HG03097 (cell line): ENCODE measurements at regions not wholly inside any gene's neighbourhood (a gene's known extent, or its start where the extent isn't known, plus 50 kb on each side); places are given as distances from the start of the nearest gene placed in this dataset.

Source experiments
- ATAC-seq: cut with Tn5 transposase; IDR thresholded peaks from one replicate; pipeline ENCODE4 v1.9.1; 2021; ENCODE audit not compliant: unreplicated experiment, low FRiP score

GRCh38 chr15:47607695-47608094, 109.6 kb upstream of the SEMA6D start:
- ATAC-seq = no peak

- ATAC-seq = no peak
Observed at GRCh38 chr15:47609693-47610092, 107.6 kb upstream of the SEMA6D start.

GRCh38 chr15:47610736-47611135, 106.6 kb upstream of the SEMA6D start:
- no peak for ATAC-seq

GRCh38 chr15:47614360-47615011, 102.8 kb upstream of the SEMA6D start:
- ATAC-seq = no peak

- no peak for ATAC-seq
Observed at GRCh38 chr15:47616876-47617275, 100.4 kb upstream of the SEMA6D start.

- no peak for ATAC-seq
Observed at GRCh38 chr15:47618241-47618640, 99.1 kb upstream of the SEMA6D start.

- no peak for ATAC-seq
Observed at GRCh38 chr15:47620960-47621681, 96.2 kb upstream of the SEMA6D start.

GRCh38 chr15:47622055-47622454, 95.2 kb upstream of the SEMA6D start:
- no peak for ATAC-seq

- ATAC-seq = no peak
Observed at GRCh38 chr15:47624503-47624902, 92.8 kb upstream of the SEMA6D start.

- no peak for ATAC-seq
Observed at GRCh38 chr15:47639042-47639441, 78.3 kb upstream of the SEMA6D start.

GRCh38 chr15:47640079-47640478, 77.2 kb upstream of the SEMA6D start:
- ATAC-seq = no peak

- no peak for ATAC-seq
Observed at GRCh38 chr15:47640901-47641300, 76.4 kb upstream of the SEMA6D start.

GRCh38 chr15:47644722-47645121, 72.6 kb upstream of the SEMA6D start:
- no peak for ATAC-seq

- ATAC-seq = no peak
Observed at GRCh38 chr15:47650564-47650963, 66.7 kb upstream of the SEMA6D start.

- no peak for ATAC-seq
Observed at GRCh38 chr15:47652328-47652727, 65.0 kb upstream of the SEMA6D start.

GRCh38 chr15:47652844-47653243, 64.5 kb upstream of the SEMA6D start:
- no peak for ATAC-seq

GRCh38 chr15:47661661-47662180, 55.6 kb upstream of the SEMA6D start:
- ATAC-seq = no peak

- no peak for ATAC-seq
Observed at GRCh38 chr15:47663101-47663500, 54.2 kb upstream of the SEMA6D start.
